ENCODE measurements at regions not wholly inside any gene's neighbourhood (a gene's known extent, or its start where the extent isn't known, plus 50 kb on each side); places are given as distances from the start of the nearest gene placed in this dataset.

- TF ChIP-seq CTCF (IDR thresholded peaks at IDR 0.05) (no peak), POLR2A (IDR thresholded peaks at IDR 0.05) (no peak)
These were observed 534.5 kb downstream of the EBF1 start for GRCh38 chr5:158565017-158565789.
